Right cardiac atrium (tissue), 5 donors: ENCODE measurements at regions not wholly inside any gene's neighbourhood (a gene's known extent, or its start where the extent isn't known, plus 50 kb on each side); places are given as distances from the start of the nearest gene placed in this dataset.
A peak's percentile ranks its signal among the peaks of the same experiment; 100 is the strongest.
"Not testable (repeated sequence)": the region's sequence is repeated elsewhere in the genome, so short reads cannot be mapped to it uniquely, and the experiment has no call there.

ENCODE experiments used
- ATAC-seq, 2 donors: fragments of 200-7000 bp; cut with Tn5 transposase; one replicate each; pipeline versions ENCODE4 v1.8.0 to v1.9.1; 2020; ENCODE audit warnings: moderate library complexity in 2 of 2, mild to moderate bottlenecking in 1 of 2
- DNase-seq, 3 donors: peaks; one replicate each; pipeline ENCODE4 v3.0.0-alpha.2; 2020
- H3K27ac ChIP-seq: one replicate; pipeline ENCODE4 v1.5.1; 2013; ENCODE audit warnings: mild to moderate bottlenecking, low read length, control low read depth, moderate library complexity
- H3K27me3 ChIP-seq: one replicate; pipeline ENCODE4 v1.6.1; 2013; ENCODE audit not compliant: control insufficient read depth, insufficient read depth
- H3K4me1 ChIP-seq: one replicate; pipeline ENCODE4 v1.6.1; 2013; ENCODE audit warnings: low read length; ENCODE audit not compliant: control insufficient read depth, insufficient read depth
- H3K4me3 ChIP-seq: one replicate; pipeline ENCODE4 v1.5.1; 2013; ENCODE audit warnings: low read length, control low read depth
- H3K9me3 ChIP-seq: one replicate; pipeline ENCODE4 v1.6.1; 2013; ENCODE audit warnings: low read length; ENCODE audit not compliant: control insufficient read depth
- WGBS: extraction: QIAGEN DNeasy Blood & Tissue Kit; methylation state at CpG from one replicate; pipeline ENCODE4 v1.1.7; 2013; 5-methylcytosine and 5-hydroxymethylcytosine counted together
- intact Hi-C, 4 donors: fragments of 100-400 bp; cut with DNase I; formaldehyde crosslinking; loops; one replicate each; pipeline versions ENCODE4 v1.11.0 to v1.14.0; 2022 to 2023
- donor health status: healthy with polysubstance abuse.
- donor health status: DM: no; HTN: yes; CAD: no.
- donor health status: DM: no; HTN: no; CAD: no.
- donor health status: DM: no; HTN: yes; CAD: no; lungs with severe emphysema.
- donor health status: DM: yes; HTN: yes; CAD: no.

DNA sequence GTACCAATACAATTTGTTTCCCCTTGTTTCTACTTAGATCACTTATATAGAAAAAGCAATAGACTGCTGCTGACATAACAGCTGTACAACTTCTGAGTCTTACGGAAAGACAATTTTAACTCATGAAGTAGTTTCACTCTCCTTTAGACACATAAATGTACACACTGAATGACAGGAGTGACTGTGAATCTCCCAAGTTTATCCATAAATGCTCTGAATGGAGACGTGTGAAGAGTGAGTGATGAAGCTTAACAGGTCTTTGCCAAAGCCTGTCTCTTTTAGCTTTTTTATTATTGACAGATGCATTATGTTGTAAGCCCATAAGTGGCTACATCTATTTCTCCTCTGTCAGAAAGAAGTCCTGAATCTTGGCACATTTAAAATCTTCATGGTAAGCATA lies 265.9 kb downstream of the TRIM36 start:
- no peak for ATAC-seq
- intact Hi-C loops = no loop called here

GRCh38 chr5:114898602-114899001 lies 271.1 kb downstream of the TRIM36 start:
- 86% methylated on average over 2 of the region's 2 CpGs for WGBS
- ATAC-seq (no peak), DNase-seq (no peak)
- Histone ChIP-seq H3K4me1 (no peaks in the 10 kb centered on the region), H3K27ac (no peak overlapping the region), H3K27me3 (no peaks in the 10 kb centered on the region), H3K9me3 (no peaks in the 10 kb centered on the region), H3K4me3 (no peak overlapping the region)
- intact Hi-C loops = no loop called here

More for the DNA sequence above, 265.9 kb downstream of the TRIM36 start:
- WGBS = 69% methylated on average over 2 of the region's 2 CpGs
- no peak overlapping the region for H3K27ac ChIP-seq
- H3K27me3 ChIP-seq = no peaks in the 10 kb centered on the region
- no peaks in the 10 kb centered on the region for H3K9me3 ChIP-seq
- H3K4me3 ChIP-seq = no peak overlapping the region
- DNase-seq = no peak
- no peaks in the 10 kb centered on the region for H3K4me1 ChIP-seq

- intact Hi-C loops = no loop called here
- WGBS = 67% methylated on average over 2 of the region's 2 CpGs
- H3K9me3 ChIP-seq = no peaks in the 10 kb centered on the region
- H3K4me3 ChIP-seq = no peak overlapping the region
- DNase-seq (no peak), ATAC-seq (no peak)
- no peak overlapping the region for H3K27ac ChIP-seq
- H3K27me3 ChIP-seq = no peaks in the 10 kb centered on the region
- H3K4me1 ChIP-seq = no peaks in the 10 kb centered on the region
Measured at GRCh38 chr5:114883675-114884074, 286.0 kb downstream of the TRIM36 start.

GRCh38 chr5:114859438-114859735 lies 310.3 kb downstream of the TRIM36 start:
- ATAC-seq (no peak), DNase-seq (no peak)
- intact Hi-C loops = no loop called here
- no peak overlapping the region for H3K4me3 ChIP-seq
- H3K9me3 ChIP-seq = no peaks in the 10 kb centered on the region
- H3K27me3 ChIP-seq = no peaks in the 10 kb centered on the region
- H3K27ac ChIP-seq = no peak overlapping the region
- H3K4me1 ChIP-seq = no peaks in the 10 kb centered on the region

- Histone ChIP-seq H3K4me3 (no peak overlapping the region), H3K27ac (no peak overlapping the region), H3K9me3 (no peaks in the 10 kb centered on the region), H3K4me1 (no peaks in the 10 kb centered on the region), H3K27me3 (no peaks in the 10 kb centered on the region)
- intact Hi-C loops = no loop called here
- no peak for ATAC-seq
- 81% methylated on average over 7 of the region's 7 CpGs for WGBS
- DNase-seq = no peak
Measured at GRCh38 chr5:114858665-114859437, 310.9 kb downstream of the TRIM36 start.

GRCh38 chr5:114857941-114858551 lies 311.7 kb downstream of the TRIM36 start:
- Histone ChIP-seq H3K27ac (no peak overlapping the region), H3K4me3 (no peak overlapping the region), H3K27me3 (no peaks in the 10 kb centered on the region), H3K9me3 (no peaks in the 10 kb centered on the region), H3K4me1 (no peaks in the 10 kb centered on the region)
- intact Hi-C loops = no loop called here
- WGBS = 66% methylated on average over 22 of the region's 22 CpGs
- DNase-seq = no peak
- ATAC-seq = peak in 1 of 2 donors; percentile 26

- ATAC-seq, intact Hi-C loops, H3K9me3 ChIP-seq, H3K4me3 ChIP-seq, H3K4me1 ChIP-seq, H3K27me3 ChIP-seq, H3K27ac ChIP-seq: not testable (repeated sequence)
- DNase-seq = peak in 1 of 3 donors; percentile 38
- WGBS = 91% methylated on average over 9 of the region's 9 CpGs
Measured at GRCh38 chr5:114844711-114845110, 325.0 kb downstream of the TRIM36 start.

- no peak overlapping the region for H3K4me3 ChIP-seq
- intact Hi-C loops = no loop called here
- no peaks in the 10 kb centered on the region for H3K9me3 ChIP-seq
- no peak for DNase-seq
- H3K27ac ChIP-seq = no peak overlapping the region
- H3K27me3 ChIP-seq = no peaks in the 10 kb centered on the region
- H3K4me1 ChIP-seq = no peaks in the 10 kb centered on the region
- 72% methylated on average over 5 of the region's 5 CpGs for WGBS
- peak in 1 of 2 donors; percentile 13 for ATAC-seq
Measured at GRCh38 chr5:114839360-114839759, 330.3 kb downstream of the TRIM36 start.

- no peaks in the 10 kb centered on the region for H3K27me3 ChIP-seq
- intact Hi-C loops = no loop called here
- H3K27ac ChIP-seq = no peak overlapping the region
- no peaks in the 10 kb centered on the region for H3K9me3 ChIP-seq
- WGBS = 83% methylated on average over 2 of the region's 2 CpGs
- ATAC-seq = peak in 1 of 2 donors; percentile 51
- no peaks in the 10 kb centered on the region for H3K4me1 ChIP-seq
- DNase-seq = no peak
- no peak overlapping the region for H3K4me3 ChIP-seq
Measured at GRCh38 chr5:114838937-114839336, 330.8 kb downstream of the TRIM36 start.

- H3K27ac ChIP-seq = no peak overlapping the region
- H3K4me3 ChIP-seq = no peak overlapping the region
- H3K4me1 ChIP-seq = no peaks in the 10 kb centered on the region
- WGBS = 53% methylated on average over 2 of the region's 2 CpGs
- no peaks in the 10 kb centered on the region for H3K27me3 ChIP-seq
- no peak for ATAC-seq
- DNase-seq = no peak
- no peaks in the 10 kb centered on the region for H3K9me3 ChIP-seq
- intact Hi-C loops = no loop called here
Measured at GRCh38 chr5:114830114-114830513, 339.6 kb downstream of the TRIM36 start.

DNA sequence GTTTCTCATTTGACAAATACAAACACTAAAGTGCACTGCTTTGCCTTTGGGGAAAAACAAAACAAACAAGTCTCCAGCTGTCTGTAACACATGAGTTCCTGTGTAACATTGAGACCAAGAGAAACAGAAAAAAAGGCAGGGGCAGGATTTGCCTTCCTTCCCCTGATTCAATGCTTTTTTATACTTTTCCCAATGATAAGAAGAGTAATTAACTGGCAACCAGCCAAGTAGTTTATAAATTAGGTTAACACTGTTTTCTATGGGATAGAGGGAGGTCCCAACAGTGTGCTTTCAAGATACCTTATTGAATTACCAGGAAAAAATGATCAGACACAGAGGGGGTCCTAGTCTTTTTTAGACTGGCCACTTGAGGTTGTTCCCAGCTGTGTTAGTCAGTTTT lies 346.8 kb downstream of the TRIM36 start:
- no peaks in the 10 kb centered on the region for H3K27me3 ChIP-seq
- no peak overlapping the region for H3K27ac ChIP-seq
- no peak for DNase-seq
- ATAC-seq = no peak
- H3K9me3 ChIP-seq = no peaks in the 10 kb centered on the region
- H3K4me3 ChIP-seq = no peak overlapping the region
- no peaks in the 10 kb centered on the region for H3K4me1 ChIP-seq
- intact Hi-C loops = no loop called here

DNA sequence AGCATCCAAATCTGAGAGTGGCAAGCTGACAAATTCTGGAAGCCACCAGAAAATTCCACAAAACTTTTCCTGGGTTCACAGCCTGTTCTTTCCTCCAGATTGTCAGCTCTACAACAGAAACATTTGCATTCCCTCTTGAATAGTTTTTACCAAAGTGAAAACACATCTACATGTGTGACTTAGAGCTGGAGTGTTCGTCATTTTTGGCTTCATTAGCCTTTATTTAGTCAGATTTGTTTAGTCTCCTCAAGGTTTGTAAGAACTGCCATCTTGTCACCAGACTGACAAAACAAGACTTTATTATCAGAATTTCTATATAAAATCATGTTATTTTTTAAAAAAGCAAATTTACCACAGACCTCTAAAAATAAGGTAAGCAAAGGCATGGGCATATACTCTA lies 347.3 kb downstream of the TRIM36 start:
- H3K4me1 ChIP-seq = no peaks in the 10 kb centered on the region
- no peak overlapping the region for H3K27ac ChIP-seq
- 33% methylated on average over 1 of the region's 1 CpG for WGBS
- ATAC-seq = no peak
- H3K4me3 ChIP-seq = no peak overlapping the region
- no peaks in the 10 kb centered on the region for H3K27me3 ChIP-seq
- H3K9me3 ChIP-seq = no peaks in the 10 kb centered on the region
- DNase-seq = no peak
- intact Hi-C loops = no loop called here
